ENCODE measurements at regions not wholly inside any gene's neighbourhood (a gene's known extent, or its start where the extent isn't known, plus 50 kb on each side); places are given as distances from the start of the nearest gene placed in this dataset.

GRCh38 chr2:46842876-46843275, 72.7 kb downstream of the MCFD2 start:
- TF ChIP-seq CTCF (IDR thresholded peaks at IDR 0.05; ENCODE audit: low read depth, low read length, missing control alignments): no peak
- DNase-seq (ENCODE audit: low read depth): no peak
- H3K4me3 ChIP-seq (ENCODE audit: low read depth, low read length): no peak overlapping the region
- in situ Hi-C loops (cut with HindIII; ENCODE audit: low sequenced_read_pairs): no loop called here

- no peak for TF ChIP-seq CTCF (IDR thresholded peaks at IDR 0.05; ENCODE audit: low read depth, low read length, missing control alignments)
- H3K4me3 ChIP-seq (ENCODE audit: low read depth, low read length): no peak overlapping the region
- in situ Hi-C loops (cut with HindIII; ENCODE audit: low sequenced_read_pairs): no loop called here
- no peak for DNase-seq (ENCODE audit: low read depth)
Measured at GRCh38 chr2:46841621-46842020, 74.0 kb downstream of the MCFD2 start.

- in situ Hi-C loops (cut with HindIII; ENCODE audit: low sequenced_read_pairs): no loop called here
- H3K4me3 ChIP-seq (ENCODE audit: low read depth, low read length): no peak overlapping the region
- no peak for DNase-seq (ENCODE audit: low read depth)
- no peak for TF ChIP-seq CTCF (IDR thresholded peaks at IDR 0.05; ENCODE audit: low read depth, low read length, missing control alignments)
Measured at GRCh38 chr2:46839045-46839444, 76.6 kb downstream of the MCFD2 start.

- DNase-seq (ENCODE audit: low read depth): no peak
- in situ Hi-C loops (cut with HindIII; ENCODE audit: low sequenced_read_pairs): no loop called here
- TF ChIP-seq CTCF (IDR thresholded peaks at IDR 0.05; ENCODE audit: low read depth, low read length, missing control alignments): no peak
- H3K4me3 ChIP-seq (ENCODE audit: low read depth, low read length): no peak overlapping the region
Measured at GRCh38 chr2:46837704-46838103, 77.9 kb downstream of the MCFD2 start.

GRCh38 chr2:46837112-46837454, 78.5 kb downstream of the MCFD2 start:
- no peak for TF ChIP-seq CTCF (IDR thresholded peaks at IDR 0.05; ENCODE audit: low read depth, low read length, missing control alignments)
- in situ Hi-C loops (cut with HindIII; ENCODE audit: low sequenced_read_pairs): no loop called here
- DNase-seq (ENCODE audit: low read depth): no peak

GRCh38 chr2:46836295-46837111, 79.1 kb downstream of the MCFD2 start:
- no peak overlapping the region for H3K4me3 ChIP-seq (ENCODE audit: low read depth, low read length)
- TF ChIP-seq CTCF (IDR thresholded peaks at IDR 0.05; ENCODE audit: low read depth, low read length, missing control alignments): no peak
- in situ Hi-C loops (cut with HindIII; ENCODE audit: low sequenced_read_pairs): no loop called here
- DNase-seq (ENCODE audit: low read depth): no peak

More at GRCh38 chr2:46837112-46837454, 78.5 kb downstream of the MCFD2 start:
- no peak overlapping the region for H3K4me3 ChIP-seq (ENCODE audit: low read depth, low read length)
